G401 (cell line): ENCODE measurements at regions not wholly inside any gene's neighbourhood (a gene's known extent, or its start where the extent isn't known, plus 50 kb on each side); places are given as distances from the start of the nearest gene placed in this dataset.
"Not testable (repeated sequence)": the region's sequence is repeated elsewhere in the genome, so short reads cannot be mapped to it uniquely, and the experiment has no call there.

Source experiments
- DNase-seq: peaks from one replicate; pipeline ENCODE4 v3.0.0-alpha.2; 2015; ENCODE audit warnings: low spot score
- in situ Hi-C: cut with HindIII; loops from 2 replicates; pipeline ENCODE4 v1.10.0; 2016; ENCODE audit warnings: low sequenced_read_pairs, mixed read lengths

DNA sequence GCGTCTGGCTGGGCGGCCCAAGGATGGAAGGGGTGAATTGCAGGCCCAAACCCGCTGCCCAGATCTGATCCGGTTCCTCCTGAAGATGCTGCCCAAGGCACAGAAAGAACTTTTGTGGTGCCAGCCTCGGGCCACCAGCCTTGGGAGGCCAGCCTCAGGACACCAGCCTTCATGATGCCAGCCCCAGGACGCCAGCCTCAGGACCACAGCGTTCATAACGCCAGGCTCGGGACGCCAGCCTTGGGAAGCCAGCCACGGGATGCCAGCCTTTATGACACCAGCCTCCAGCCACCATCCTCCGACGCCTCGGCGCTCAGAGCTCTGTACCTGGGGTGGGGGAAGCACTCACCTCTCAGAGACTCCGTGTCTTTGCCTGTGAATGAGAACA, 107.8 kb downstream of the ADRA2C start:
- no peak for DNase-seq
- in situ Hi-C loops = no loop called here

DNA sequence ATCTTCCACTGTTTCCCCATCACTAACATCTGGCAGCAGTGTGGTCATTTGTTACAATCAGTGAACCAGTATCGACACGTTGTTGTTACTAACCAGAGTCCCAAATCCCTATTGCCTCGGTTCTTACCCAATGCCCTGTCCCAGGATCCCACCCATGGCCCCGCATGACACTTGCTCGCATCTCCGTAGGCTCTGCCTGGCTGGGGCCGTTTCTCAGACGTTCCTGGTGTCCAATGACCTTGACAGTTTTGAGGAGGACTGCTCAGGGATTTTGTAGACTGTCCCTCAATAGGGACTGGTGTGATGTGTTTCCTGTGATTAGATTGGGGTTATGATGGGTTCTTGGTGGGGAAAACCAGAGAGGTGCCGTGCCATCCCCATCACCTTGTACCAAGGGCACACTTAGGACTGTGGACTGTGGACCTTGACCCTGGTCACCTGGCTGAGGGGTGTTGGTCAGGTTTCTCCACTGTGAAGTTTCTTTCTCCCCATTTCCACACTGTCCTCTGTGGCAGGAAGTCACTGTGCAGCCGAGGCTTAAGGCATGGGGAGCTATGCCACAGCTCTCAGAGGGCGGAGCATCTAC, 108.4 kb downstream of the ADRA2C start:
- no peak for DNase-seq
- in situ Hi-C loops = no loop called here

- in situ Hi-C loops = no loop called here
- DNase-seq = no peak
Measured at GRCh38 chr4:3875466-3875865, 109.3 kb downstream of the ADRA2C start.

GRCh38 chr4:3876057-3876845, 110.1 kb downstream of the ADRA2C start:
- DNase-seq, in situ Hi-C loops: not testable (repeated sequence)

- in situ Hi-C loops = no loop called here
Measured at GRCh38 chr4:3877236-3877635, 111.1 kb downstream of the ADRA2C start.

GRCh38 chr4:3877868-3878267, 111.7 kb downstream of the ADRA2C start:
- in situ Hi-C loops = no loop called here

More at GRCh38 chr4:3877236-3877635, 111.1 kb downstream of the ADRA2C start:
- DNase-seq = no peak

GRCh38 chr4:3878678-3879077, 112.5 kb downstream of the ADRA2C start:
- in situ Hi-C loops = no loop called here
- DNase-seq = no peak

More at GRCh38 chr4:3877868-3878267, 111.7 kb downstream of the ADRA2C start:
- DNase-seq = no peak

DNA sequence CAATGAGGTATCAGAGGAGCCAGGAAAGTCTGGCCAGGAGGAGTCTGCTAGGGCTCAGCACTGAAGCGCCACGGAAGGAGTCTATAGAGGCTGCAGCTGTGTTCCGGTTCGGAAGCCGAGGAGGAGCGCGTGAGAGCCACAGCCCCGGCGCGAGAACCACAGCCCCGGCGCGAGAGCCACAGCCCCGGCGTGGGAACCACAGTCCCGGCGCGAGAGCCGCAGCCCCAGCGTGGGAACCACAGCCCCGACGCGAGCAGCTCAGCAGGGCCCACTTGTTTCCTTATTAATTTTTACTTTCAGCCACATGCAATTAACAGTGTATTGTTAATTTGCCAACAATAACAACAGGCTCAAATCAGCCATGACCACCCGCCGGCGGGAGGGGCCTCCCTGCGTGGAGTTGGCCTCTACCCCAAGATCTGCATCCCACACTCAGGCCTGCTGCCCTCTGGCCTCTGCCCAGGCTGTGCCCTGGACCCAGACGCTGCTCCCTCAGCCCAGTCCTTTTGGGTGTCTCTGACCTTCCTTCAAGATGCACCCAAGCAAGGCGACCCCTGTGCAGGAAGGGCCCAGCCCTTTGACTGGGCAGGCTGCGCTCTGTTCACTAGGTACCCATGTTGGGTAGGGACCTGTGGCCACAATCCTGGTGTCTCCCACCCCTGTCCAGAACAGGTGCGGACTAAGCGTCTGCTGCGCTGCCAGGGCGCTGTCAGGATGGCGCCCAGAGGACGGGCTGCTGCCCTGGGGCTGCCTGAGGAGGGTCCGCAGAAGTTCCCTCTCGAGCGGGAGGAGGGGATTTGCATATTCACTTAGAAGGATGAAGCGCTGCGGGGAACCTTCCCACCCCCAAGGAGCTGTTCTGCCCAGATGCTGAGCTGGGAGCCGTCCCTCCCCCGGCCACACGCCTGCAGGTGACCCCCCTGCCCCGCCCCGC, 113.8 kb downstream of the ADRA2C start:
- in situ Hi-C loops = no loop called here
- DNase-seq = no peak

- DNase-seq = peak; percentile 79
- in situ Hi-C loops = no loop called here
Measured at GRCh38 chr4:3880615-3881120, 114.5 kb downstream of the ADRA2C start.

GRCh38 chr4:3882316-3882885, 116.2 kb downstream of the ADRA2C start:
- in situ Hi-C loops, DNase-seq: not testable (repeated sequence)

- DNase-seq, in situ Hi-C loops: not testable (repeated sequence)
Measured at GRCh38 chr4:3884261-3884660, 118.1 kb downstream of the ADRA2C start.

DNA sequence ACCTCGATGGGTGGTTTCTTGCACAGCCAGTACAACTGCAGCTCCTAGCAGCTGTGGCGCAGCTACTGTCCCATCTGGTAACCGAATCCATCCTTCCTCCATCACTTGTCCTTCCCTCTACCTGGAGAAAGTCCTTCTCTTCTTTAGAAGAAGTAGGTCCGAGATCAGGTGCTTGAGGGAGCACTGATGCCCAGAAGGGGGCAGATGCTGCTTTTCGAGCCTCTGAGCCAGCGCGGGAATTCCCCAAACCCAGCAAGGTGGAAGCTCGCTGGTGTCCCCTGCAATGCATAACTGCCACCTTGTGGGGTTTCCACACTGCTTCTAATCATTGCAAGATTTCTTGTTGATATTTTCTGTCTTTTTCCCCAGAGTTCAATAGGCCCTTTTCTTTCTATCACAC, 127.4 kb downstream of the ADRA2C start:
- in situ Hi-C loops, DNase-seq: not testable (repeated sequence)

DNA sequence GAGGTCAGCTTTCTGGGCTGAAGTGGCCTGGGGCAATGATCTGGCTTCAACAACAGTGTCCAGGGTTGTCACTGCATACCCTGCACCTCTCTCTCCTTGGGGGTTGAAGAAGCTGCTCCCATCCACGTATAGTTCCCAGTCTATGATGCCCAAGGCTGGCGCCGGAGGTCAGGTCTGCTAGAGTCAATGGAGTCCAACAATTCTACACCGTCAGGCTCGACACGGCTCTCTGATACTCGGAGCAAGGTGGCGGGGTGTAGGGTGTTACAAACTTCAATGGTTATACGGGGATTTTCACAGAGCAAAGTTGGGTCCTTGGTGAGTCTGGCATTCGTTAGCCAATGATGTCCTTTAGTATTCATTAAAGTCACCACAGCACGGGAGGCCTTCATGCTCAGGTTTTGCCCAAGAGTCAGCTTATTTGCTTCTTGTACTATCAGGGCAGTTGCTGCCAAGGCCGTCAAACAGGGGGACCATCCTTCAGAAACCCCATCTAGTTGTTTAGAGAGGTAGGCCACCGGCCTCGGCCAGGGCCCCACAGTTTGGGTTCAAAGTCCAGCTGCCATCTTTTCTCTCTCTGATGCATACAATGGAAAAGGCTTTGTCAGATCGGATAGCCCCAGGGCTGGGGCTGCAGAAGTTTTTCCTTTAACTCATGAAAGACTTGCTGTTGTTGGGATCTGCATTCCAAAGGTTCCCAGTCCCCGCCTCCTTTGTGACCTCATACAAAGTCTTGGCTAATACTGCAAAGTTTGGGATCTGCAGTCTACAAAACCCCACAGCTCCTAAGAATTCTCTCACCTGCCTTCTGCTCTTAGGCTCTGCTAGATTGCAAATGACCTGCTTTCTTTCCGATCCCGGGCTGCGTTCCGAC, 128.1 kb downstream of the ADRA2C start:
- DNase-seq, in situ Hi-C loops: not testable (repeated sequence)

DNA sequence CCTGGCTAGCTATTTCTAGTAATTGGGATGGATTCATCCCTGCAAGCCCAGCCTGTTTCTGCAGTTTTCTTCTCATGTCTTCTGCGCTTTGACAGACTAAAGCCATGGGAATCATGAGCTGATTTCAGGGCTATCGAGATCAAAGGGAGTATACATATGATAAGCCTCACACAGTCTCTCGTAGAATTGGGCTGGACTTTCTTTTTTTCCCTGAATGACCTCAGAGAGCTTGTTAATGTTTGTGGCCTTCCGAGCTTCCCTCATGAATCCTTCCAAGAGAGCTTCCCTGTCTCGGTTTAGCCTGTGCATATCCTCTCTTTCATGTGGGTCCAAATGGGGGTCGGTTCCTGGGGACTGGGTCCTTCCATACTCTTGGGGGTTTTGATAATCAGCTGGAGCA, 130.3 kb downstream of the ADRA2C start:
- DNase-seq = no peak
- in situ Hi-C loops = no loop called here

GRCh38 chr4:3896871-3897578, 130.8 kb downstream of the ADRA2C start:
- in situ Hi-C loops, DNase-seq: not testable (repeated sequence)

DNA sequence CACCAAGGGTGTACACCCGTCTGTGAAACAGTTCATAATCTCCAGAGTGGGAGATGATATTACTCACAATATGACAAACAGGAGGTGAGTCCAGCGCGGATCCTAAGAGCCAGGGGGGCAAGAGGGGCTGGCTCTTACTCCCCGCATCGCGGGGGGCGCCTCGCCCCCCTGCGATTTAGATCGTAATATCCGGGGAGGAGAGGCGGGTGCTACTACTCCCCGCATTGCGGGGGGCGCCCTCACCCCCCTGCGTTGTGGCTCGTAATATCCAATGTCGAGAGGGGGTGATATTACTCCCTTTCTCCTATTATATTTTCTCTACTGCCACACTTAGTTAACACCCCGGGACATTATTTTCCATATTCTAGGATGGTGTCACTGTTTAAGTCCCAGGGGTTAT, 131.9 kb downstream of the ADRA2C start:
- in situ Hi-C loops = no loop called here
- DNase-seq = no peak

DNA sequence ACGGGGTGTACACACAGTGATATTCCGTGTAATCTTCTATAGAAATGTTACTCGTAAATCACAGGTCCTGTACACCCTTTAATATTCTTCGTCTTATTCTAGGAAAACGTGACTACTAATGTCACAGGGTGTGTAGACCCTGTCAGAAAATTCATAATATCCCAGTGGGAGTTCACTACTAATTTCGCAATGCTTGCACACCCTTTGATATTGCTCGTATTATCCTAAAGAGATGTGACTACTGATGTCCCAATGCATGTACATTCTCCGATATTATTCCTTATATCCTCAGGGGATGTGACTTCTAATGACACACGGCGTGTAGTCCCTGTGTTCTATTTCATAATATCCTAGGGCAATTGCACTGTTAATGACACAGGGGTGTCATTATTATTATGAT, 132.7 kb downstream of the ADRA2C start:
- in situ Hi-C loops, DNase-seq: not testable (repeated sequence)
